Stimulated activated CD4-positive, alpha-beta T cell treated with anti-CD3 and anti-CD28 coated beads, TNF-alpha, amount 100 ng/mL, for 24 hours (primary cell): ENCODE measurements at regions not wholly inside any gene's neighbourhood (a gene's known extent, or its start where the extent isn't known, plus 50 kb on each side); places are given as distances from the start of the nearest gene placed in this dataset.
"Not testable (repeated sequence)": the region's sequence is repeated elsewhere in the genome, so short reads cannot be mapped to it uniquely, and the experiment has no call there.

ENCODE experiments used
- DNase-seq, 3 experiments: peaks; one replicate each; pipeline ENCODE4 v3.0.0-alpha.2; 2020; ENCODE audit warnings: low read depth in 3 of 3

DNA sequence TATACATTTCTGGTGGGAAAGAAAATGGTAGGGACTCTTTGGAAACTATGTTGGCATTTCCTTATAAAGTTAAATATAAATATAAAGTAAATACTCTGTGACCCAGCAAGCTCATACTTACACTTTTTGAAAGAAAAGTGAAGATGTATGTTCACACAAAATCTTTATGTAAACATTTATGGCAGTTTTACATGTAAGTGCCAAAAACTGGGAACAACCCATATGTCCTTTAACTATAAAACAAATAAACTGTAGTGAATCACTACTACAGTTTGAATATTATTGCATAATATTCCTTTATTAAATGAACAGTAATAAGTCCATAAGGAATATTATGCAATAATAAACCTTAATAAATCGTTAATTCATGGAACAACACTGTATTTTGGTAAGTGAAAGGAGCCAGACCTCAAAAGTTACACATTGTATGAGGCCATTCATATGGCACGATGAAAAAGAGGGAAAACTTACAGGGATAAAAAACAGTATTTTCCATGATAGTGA lies 1660.3 kb upstream of the LRRTM3 start:
- DNase-seq, result no peak

DNA sequence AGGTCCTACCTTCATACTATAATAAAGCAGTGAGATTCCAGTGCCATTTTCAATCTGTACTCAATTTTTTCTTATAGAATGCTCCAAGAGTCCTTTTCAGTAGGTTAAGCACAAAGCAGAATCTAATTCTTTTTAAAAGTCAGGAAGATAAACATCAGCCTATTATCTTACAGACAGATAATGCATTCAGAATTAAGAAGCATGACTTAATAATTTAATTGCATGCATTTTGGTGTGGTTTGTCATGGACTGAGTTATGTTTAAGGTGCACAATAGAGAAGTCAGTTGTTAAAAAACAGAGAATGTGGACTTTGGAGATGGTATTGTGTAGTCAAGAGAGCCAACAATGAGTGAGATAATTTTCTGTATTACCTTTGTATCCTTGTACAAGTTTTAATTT lies 1656.3 kb upstream of the LRRTM3 start:
- DNase-seq, result not testable (repeated sequence)

DNA sequence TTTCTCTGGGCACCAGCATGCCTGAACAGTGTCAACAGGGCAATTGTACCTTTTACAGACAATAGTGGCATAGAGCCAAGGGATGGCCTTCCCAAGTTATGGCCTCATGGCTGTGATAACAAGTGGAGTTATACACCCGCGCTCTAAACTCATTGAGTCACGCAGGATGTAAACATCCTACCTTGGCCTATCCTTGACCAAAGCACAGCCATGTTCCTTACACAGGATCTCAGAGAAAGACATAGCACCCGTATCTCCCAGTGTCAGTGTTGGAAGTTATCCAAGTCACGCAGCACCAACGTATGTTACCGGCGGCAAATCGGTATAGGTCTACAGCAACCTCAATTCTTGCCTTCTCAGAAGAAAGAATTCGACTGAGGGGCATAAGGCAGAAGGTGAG lies 1654.9 kb upstream of the LRRTM3 start:
- DNase-seq, result no peak

DNA sequence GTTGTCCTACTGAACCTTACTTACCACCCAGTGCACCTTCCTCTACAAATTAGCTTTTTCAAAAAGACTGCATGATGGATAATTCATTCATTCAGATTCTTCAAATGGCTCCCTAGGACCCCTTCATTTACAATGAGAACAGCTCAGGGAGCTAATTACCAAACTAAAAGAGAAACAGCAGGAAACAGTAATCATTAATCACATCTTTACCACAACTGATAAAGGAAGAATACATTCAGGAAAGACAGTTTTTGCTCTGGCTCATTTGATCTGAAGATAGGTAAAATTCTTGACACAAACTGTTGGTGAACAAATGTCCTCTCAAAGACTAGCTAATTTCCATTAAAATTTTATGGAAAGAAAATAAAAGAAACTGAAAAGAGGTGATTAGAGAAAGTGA lies 1652.7 kb upstream of the LRRTM3 start:
- DNase-seq, result no peak

DNA sequence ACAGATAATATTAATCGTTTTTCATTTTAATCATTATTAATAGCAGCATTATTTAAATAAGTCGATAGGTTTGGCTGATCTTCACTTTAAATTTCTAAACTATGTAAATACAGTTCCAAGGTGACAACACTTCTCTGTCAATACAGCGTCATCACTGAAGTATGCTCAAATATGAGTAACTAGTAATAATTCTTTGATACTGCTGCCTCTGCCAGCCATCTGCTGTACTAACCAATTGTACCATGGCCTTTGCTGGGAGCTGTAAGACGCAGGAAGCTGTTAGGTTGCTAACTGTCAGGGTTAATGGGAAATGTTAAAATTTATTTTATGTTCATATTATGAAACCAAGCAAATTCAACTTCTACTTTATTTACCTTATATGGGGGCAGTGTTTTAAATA lies 1650.5 kb upstream of the LRRTM3 start:
- no peak for DNase-seq

DNA sequence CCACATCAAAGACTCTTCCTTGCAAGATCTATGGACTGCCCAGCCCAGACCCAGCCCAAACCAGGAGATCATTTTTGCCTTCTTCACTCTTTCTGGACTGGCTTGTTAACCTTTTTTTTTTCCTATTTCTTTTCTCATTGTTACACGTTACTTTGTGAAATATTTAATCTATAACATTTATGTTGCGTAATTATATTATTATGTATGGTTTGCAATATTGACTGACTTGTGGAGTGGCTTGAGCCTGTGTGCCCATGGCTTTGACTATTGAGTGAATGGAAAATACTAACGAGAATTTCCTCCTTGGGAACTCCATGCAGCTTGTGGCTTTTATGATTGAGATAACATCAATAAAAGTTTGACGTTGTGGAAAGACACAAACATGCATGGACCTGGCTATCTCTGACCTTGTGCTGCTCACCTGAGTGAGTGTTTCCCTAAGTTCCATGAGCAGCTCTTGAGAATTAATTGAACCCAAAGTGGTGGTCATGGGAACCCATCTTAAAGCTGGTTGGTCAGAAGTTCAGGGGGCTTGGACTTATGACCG lies 1641.3 kb upstream of the LRRTM3 start:
- no peak for DNase-seq

DNA sequence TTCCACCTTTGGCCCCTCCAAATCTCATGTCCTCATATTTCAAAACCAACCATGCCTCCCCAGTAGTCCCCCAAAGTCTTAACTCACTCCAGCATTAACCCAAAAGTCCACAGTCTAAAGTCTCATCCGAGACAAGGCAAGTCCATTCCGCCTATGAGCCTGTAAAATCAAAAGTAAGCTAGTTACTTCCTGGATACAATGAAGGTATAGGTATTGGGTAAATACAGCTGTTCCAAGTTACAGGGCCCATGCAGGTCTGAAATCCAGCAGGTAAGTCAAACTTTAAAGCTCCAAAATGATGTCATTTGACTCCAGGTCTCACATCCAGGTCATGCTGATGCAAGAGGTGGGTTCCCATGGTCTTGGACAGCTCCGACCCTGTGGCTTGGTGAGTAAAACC lies 1640.1 kb upstream of the LRRTM3 start:
- not testable (repeated sequence) for DNase-seq

DNA sequence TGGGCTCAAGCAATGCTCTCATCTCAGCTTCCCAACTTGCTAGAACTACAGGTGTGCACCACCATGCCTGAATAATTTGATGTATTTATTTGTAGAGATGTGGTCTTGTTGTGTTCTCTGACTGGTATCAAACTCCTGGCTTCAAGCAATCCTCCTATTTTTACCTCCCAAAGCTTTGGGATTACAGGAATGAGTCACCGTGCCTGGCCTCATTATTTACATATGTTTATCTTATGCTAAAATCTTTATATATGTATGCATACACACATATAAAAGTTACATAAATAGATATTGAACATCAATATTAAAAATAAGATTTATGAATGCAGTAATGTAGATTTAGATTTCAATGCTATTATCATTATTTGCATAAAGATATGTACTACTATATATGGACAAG lies 1634.5 kb upstream of the LRRTM3 start:
- no peak for DNase-seq

DNA sequence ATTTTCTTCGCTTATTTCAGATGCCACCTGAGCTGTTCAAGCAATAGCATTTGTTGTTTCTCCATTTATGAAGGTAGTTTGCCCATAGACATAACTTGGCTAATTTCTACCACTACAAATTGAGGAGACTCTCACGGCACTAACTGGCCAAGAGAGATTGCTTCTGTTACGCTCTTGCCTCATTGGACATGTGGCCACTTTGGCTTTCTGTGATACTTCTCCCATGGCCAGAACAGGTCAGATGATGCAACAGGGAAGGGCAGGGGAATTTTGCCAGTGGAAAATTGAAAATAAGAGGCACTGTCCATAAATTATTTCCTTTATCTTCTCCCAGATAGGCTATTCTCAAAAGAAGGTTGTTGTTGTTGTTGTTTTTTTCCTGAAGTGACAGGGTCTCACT lies 1633.3 kb upstream of the LRRTM3 start:
- DNase-seq, result no peak

DNA sequence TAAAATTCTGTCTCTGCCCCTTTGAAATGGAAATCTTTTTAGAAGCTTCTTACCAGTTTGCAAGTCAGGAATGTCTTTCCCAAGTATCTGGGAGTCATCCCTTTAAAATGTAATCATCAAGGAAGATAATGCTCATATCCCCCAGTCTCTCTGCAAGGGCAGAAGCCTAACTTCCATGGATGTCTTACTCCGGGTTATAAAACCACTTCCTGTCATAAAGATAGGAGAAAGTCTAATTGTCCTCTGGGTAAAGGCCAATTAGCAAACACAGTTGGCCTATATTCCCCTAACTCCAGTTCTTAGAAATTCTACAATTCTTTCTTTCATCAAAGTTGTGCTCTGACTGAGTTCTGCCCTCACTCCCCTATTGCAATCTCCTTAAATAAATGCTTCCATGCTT lies 1631.5 kb upstream of the LRRTM3 start:
- no peak for DNase-seq

DNA sequence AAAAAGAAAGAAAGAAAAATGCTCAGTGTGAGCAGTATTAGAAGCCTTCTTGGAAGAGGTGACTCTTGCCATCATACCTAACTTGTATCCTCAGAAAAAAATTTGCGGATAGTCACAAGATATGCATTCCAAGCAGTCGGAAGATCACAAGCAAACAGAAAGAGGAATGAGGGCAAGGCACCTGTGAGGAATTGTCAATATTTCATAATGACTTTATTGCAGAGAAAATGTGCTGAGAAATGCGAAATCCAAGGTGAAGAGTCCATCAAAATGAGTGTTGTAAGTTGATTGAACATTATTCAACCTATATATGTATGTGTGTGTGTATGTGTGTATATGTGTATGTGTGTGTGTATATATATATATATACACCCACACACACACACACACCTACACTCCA lies 1624.7 kb upstream of the LRRTM3 start:
- no peak for DNase-seq

DNA sequence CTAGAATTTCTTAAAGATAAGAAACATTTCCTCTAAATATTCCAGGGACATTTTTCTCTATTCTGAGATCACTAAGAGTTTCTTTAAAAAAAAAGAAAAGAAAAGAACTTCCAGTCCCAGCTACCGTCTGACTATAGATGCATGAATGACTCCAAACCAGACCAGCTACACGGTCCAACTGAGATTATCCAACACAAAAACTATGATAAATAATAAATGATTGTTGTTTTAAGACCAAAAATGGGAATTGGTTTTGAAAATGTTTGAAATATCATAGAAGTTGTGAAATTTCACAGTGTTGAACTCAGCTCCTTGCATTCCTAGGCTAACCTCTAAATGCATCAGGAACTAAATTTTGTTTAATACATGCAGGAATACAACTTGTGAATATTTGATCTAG lies 1619.6 kb upstream of the LRRTM3 start:
- DNase-seq, result no peak

DNA sequence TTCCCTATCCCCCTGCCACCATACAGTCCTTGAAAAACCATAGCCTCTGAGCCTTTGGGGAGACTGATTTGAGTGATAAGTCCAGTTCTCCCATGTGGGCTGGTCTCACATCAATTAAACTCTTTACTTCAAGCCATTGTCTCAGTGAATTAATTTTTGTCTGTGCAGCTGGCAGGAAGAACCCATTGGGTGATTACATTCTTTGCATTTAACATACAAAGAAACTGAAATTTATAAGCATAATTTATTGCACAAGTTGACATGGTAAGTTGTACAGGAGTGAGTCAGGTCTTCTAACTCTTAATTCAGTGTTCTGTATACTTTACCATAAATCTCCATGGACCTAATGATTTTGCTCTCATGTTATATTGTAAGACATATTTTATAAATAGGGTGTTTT lies 1613.0 kb upstream of the LRRTM3 start:
- DNase-seq, result no peak

DNA sequence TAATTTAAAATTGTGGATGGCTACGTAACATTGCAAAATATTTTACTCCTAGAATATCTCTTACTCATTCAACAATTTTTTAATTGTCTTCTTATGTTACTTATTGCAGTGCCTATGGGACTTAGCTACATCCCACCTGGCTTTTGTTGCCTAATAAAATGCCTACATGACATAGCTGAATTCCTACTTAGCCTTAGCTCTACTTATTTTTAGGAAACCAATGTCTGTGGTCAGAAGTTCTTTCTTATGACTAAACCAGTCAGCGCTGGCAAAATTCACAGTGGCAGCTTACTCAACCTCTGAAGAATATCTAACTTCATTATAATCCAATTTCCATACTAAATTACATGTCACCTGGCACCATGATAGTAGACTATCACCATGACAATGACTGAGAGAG lies 1612.4 kb upstream of the LRRTM3 start:
- DNase-seq, result no peak

DNA sequence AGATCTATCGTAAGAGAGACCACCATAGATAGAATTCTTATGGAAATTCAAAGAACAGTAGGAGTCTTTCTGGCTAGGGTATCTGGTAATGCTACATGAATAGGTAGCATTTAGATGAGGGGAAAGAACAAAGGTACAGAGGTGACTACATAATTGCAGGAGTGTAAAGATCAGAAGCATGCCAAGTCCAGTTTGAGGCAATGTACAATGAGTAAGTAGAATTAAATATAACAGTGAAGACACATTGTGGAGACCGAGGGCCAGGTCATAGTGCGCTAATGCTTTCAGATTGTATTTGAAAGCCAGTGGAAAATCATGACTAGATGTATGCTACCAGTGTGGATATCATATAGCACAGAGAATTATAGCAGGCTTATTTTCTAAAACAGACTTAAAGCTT lies 1611.6 kb upstream of the LRRTM3 start:
- DNase-seq, result no peak

DNA sequence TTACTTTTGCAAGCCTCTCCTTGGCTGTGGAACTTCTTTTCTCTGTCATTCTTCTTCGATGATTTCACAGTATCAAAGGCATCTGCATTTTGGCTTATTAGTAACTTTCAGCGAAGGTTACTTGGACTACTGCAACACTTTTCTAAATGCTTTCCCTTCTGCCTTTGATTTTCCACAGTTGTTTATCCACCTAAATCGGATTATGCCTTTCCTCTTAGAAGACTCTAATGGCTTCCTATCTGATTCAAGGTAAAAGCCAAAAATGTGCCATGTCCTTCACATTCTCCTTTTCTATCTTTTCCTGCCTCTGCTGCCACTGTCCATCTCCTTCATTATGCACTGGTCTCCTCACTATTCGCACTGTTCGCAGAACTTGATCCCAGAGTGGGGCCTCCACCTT lies 1606.3 kb upstream of the LRRTM3 start:
- no peak for DNase-seq

DNA sequence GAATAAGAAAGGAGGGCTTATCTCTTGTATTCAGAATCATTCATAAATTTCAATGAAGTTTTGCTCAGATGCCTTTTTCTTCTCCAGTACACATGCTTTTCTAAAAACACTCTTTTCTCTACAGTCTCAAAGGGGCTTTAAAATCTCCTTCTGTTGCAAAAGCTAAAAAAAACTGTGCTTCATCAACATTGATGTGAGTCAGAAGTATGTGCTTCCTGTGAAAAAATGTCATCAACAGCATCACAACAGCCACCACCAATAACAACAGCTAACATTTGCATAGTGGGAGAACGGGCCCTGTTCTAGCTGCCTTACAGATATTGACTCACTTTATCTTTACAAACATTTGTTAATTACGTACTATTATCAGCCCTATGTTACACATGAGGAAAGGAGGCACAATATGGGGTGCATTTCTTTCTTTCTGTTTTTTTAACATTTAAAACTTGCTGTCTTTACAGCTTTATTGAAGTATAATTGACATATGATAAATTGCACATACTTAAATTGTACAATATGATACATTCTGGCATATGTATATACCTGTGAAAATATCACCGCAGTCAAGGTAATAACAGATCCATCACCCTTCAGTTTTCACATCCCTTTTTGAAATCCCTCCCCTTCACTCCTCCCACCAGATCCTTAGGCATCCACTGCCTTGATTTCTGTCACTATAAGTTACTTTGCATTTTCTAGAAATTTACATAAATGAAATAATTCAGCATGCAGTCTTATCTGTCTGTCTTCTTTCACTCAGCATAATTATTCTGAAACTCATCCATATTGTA lies 1605.4 kb upstream of the LRRTM3 start:
- DNase-seq, result no peak

DNA sequence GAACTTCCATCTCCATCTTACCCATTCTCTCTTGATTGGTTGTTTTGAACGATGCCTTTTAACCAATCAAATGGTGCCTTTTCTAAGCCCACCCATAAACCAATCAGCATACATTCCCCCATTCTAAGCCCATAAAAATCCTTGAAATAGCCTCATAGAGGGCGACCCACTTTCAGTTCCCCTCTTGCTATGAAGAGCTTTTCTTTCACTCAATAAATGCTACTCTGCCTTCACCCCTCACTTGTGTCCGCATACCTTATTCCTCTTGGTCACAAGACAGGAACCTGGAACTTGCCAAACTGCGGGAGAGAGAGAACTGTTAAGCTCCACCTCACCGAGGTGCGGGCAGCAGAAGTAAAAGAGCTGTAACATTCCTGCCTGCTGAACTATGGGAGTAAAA lies 1602.0 kb upstream of the LRRTM3 start:
- DNase-seq, result no peak

DNA sequence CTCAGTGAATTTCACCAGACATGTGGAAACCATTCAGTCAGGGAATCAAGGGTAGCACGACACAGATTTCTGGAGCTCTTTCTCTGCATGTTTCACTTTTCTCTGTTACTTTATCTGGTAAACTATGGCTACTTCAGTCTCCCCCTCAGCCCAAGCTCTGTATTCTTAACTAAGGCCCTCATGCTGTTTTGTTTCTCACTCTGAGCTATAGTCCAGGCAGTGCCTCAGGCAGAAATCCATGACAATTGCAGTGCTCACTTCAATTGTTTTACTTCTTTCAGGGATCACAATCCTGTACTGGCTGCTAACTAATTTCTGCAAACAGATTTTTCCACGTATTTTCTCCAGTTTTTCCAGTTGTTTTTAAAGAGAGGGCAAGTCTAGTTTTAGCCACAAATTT lies 1599.9 kb upstream of the LRRTM3 start:
- no peak for DNase-seq

DNA sequence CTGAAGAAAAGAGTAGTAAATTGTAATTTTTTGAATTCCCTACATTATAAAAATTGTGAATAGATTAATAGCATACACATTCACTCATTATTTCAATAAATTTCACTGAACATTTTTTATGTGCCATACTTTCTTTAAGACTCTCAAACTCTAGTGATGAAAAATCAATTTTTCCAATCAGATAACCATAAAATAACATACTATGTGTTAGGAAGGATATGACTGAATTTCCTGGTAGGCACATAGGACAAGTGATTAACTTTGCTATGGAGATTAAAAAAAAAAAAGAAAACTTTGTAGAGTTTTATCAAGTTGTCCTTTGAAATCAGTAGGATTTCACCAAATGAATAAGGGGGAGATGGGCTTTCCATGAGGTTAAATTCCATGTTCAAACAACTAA lies 1597.3 kb upstream of the LRRTM3 start:
- DNase-seq, result no peak

DNA sequence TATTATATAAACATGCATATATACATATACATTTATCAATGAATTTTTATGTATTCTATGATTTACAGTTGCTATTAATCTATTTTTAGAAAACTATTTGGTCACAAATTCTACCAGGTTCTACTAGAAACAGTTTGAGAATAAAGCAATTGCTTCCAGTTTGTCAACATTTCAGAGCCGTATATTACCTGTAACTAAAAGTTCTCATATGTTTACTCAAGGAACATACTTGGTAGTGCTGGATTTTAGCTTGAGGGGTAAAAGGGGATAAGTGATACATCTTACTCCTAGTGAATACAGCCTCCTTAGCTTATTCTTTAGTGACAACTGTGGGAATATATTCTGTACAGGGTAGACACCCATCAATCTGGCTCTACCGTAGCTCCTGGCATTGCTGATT lies 1590.5 kb upstream of the LRRTM3 start:
- DNase-seq, result no peak

DNA sequence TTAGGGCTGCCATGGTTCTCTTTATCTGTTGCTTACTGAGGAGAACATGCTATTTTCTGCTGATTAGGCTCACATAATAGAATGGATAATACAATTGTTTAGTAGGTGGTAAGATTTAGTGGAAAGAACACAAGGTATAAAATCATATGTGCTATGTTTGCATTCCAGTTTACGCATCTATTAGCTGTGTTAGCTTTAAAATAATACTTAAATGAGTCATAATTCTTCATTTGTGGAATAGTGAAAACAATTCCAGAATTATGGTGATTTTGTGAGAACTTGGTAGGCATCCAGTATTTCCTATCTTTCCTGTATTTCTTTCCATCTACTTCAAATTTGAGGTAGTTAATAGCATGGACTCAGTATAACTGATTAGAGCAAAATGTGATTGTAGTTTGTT lies 1585.5 kb upstream of the LRRTM3 start:
- DNase-seq, result no peak

DNA sequence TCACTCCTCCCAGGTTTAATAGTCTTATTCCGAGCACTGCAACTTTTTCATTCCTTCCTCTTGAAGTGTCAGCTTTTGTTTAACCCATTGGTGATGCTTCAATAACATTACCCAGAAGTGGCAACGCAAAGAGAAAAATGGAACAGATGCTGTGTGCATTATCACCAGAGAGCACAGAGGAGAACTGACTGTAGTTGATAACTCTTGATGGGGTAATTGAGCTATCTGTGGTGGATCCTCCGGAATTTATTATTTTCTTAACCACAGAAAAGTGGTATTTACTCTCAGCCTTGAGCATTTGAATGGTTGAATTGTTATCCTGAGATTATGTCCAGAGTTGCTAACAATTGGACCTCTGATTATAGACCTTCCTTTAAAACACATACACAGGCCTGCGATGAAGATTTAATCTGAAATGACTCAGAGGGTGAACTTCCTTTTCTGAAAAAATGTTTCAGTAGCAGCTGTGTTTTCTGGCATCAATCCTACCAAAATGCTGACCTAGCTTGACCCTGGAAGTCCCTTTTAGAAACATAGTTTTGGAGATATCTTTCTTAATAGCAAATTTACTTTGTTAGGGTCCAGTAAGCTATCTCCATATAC lies 1584.4 kb upstream of the LRRTM3 start:
- no peak for DNase-seq
